A673 (cell line): ENCODE measurements at regions not wholly inside any gene's neighbourhood (a gene's known extent, or its start where the extent isn't known, plus 50 kb on each side); places are given as distances from the start of the nearest gene placed in this dataset.

ENCODE experiments used
- EZH2 ChIP-seq: fragments of 200-600 bp; sonication (generic); IDR thresholded peaks from 2 replicates; pipeline ENCODE4 v1.6.1; 2017; ENCODE audit warnings: borderline replicate concordance, low read depth, mild to moderate bottlenecking, mixed read lengths, antibody characterized with exemption, low read length; ENCODE audit not compliant: poor library complexity, severe bottlenecking
- TF ChIP-seq, protein P1 (sequence below): fragments of 300-800, 200-600 bp; sonication (generic); conservative IDR thresholded peaks from 2 replicates; pipeline ENCODE4 v1.5.1; 2017; ENCODE audit warnings: low read depth, mild to moderate bottlenecking, antibody characterized with exemption, low read length, moderate library complexity, mixed read lengths

DNA sequence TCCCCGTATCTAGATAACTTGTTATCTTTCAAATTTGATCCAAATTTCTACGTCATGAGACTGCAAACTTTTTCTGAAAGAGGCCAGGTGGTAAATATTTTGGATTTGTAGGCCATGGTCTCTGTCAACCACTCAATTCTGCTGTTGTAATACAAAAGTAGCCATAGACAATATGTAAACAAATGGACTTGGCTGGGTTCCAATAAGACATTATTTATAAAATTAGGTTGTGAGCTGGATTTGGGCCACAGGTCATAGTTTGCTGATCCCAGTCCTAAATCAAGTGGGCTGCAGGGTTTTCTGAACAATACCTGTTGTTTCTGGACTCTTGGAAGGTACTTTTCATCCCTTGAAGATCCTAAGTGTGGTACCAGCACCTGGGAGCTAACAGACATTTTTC lies 1178.0 kb downstream of the SORCS1 start:
- TF ChIP-seq, protein P1, sequence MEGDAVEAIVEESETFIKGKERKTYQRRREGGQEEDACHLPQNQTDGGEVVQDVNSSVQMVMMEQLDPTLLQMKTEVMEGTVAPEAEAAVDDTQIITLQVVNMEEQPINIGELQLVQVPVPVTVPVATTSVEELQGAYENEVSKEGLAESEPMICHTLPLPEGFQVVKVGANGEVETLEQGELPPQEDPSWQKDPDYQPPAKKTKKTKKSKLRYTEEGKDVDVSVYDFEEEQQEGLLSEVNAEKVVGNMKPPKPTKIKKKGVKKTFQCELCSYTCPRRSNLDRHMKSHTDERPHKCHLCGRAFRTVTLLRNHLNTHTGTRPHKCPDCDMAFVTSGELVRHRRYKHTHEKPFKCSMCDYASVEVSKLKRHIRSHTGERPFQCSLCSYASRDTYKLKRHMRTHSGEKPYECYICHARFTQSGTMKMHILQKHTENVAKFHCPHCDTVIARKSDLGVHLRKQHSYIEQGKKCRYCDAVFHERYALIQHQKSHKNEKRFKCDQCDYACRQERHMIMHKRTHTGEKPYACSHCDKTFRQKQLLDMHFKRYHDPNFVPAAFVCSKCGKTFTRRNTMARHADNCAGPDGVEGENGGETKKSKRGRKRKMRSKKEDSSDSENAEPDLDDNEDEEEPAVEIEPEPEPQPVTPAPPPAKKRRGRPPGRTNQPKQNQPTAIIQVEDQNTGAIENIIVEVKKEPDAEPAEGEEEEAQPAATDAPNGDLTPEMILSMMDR = no peak
- TF ChIP-seq EZH2 = no peak
